Right lung (tissue), 2 donors: ENCODE measurements at regions not wholly inside any gene's neighbourhood (a gene's known extent, or its start where the extent isn't known, plus 50 kb on each side); places are given as distances from the start of the nearest gene placed in this dataset.
"Not testable (repeated sequence)": the region's sequence is repeated elsewhere in the genome, so short reads cannot be mapped to it uniquely, and the experiment has no call there.

Experiments
- DNase-seq, 2 donors: peaks; one replicate each; pipeline ENCODE4 v3.0.0-alpha.2; 2013

DNA sequence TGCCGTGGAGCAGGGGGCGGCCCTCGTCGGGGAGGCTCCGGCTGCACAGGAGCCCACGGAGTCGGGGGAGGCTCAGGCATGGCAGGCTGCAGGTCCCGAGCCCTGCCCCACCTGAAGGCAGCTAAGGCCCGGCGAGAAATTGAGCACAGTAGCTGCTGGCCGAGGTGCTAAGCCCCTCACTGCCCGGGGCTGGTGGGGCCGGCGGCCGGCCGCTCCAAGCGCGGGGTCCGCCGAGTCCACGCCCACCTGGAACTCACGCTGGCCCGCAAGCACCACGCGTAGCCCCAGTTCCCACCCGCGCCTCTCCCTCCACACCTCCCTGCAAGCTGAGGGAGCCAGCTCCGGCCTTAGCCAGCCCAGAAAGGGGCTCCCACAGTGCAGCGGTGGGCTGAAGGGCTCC, 589.4 kb downstream of the PPP4R3C start:
- DNase-seq = no peak

DNA sequence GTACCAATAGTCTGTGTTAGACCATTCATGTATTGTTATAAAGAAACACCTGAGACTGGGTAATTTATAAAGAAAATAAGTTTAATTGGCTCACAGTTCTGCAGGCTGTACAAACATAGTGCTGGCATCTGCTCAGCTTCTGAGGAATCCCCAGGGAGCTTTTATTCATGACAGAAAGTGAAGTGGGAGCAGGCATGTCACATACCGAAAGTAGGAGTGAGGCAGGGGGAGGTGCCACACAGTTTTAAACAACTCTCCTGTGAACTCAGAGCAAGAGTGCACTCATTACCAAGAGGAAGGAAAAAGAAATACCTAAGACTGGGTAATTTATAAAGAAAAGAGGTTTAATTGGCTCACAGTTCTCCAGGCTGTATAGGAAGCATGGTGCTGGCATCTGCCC, 591.2 kb downstream of the PPP4R3C start:
- no peak for DNase-seq

DNA sequence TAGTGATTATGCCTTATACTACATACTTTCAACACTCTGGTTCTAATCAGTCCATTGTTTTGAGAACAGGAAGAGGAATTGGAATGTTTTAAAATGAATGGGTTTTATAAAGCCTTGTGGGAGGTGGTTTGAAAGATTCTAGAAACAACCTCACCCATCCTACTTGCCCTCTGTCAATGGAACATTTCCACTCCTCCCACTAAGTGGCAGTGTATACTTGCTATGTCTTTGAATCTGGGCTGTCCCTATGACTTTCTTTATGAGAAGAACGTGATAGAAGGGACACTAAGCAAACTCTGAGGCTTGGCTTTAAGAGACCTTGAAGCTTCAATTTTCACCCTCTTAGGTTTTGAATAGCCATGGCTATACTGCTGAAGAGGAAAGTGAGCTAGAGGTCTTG, 611.2 kb downstream of the PPP4R3C start:
- peak in 1 of 2 donors; percentile 1 for DNase-seq

DNA sequence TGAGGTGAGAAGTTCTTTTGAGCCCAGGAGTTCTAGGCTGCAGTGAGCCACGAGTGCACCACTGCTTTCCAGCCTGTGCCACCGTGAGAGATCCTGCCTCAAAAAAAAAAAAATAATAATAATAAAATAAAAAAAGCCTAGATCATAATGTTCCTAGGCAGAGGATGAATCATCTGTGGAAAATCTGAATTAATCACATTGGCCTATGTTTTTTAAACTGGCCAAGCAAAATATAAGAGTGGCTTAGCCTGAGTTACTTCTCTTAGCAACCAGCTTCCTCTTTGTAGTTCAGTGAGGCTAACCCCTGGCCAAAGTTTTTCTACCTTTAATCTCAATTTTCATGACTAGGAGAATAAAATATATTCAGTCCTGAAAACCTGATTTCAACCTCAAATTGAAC, 614.6 kb downstream of the PPP4R3C start:
- no peak for DNase-seq

- DNase-seq = peak in 1 of 2 donors; percentile 2
Observed at GRCh38 chrX:26845056-26845455, 618.1 kb downstream of the PPP4R3C start.

DNA sequence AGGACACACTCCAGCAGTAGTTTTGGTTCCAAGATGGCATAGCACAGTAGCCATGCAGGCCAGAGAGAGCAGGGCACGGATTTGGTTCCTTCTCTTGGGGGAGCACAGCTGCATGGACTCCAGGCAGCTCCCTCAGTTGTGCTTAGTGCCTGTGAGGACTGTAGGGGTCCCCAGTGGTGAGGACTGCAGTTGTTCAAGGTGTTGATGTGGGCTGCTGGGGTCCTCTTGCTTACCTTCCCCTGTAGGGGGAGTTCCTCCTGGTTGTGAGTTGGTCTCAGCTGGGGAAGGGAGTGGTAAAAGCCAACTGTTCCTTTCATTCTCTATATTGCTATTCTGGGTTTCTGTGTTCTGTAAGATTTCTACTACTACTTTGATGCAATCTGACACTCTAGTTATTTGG, 606.5 kb downstream of the MAGEB5 start:
- DNase-seq = no peak

GRCh38 chrX:26789751-26790150, 573.8 kb downstream of the MAGEB5 start:
- no peak for DNase-seq

DNA sequence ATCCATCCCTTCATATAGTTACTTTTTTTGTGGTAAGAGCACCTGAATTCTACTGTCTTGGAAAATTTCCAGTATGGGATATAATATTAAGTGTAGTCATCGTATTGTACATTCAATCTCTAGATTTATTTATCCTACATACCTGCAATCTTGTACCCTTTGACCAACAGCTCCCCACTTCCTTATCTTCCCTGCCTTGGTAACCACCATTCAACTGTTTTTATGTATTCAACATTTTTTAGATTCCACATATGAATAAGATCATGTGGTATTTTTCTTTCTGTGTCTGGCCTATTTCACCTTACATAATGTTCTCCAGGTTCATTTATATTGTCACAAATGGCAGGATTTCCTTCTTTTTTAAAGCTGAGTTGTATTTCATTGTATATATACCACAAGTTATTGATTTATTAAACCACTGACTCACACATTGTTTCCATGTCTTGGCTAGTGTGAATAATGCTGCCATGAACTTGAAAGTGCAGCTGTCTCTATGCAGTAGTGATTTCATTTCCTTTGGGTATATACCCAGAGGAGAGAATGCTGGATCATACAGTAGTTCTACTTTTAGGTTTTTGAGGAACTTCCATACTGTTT, 572.5 kb downstream of the MAGEB5 start:
- no peak for DNase-seq

- peak in 1 of 2 donors; percentile 11 for DNase-seq
Observed at GRCh38 chrX:26783512-26784225, 567.7 kb downstream of the MAGEB5 start.

- DNase-seq = no peak
Observed at GRCh38 chrX:26778320-26778888, 562.4 kb downstream of the MAGEB5 start.

- no peak for DNase-seq
Observed at GRCh38 chrX:26762253-26762652, 546.3 kb downstream of the MAGEB5 start.

GRCh38 chrX:26755760-26756159, 539.8 kb downstream of the MAGEB5 start:
- not testable (repeated sequence) for DNase-seq

DNA sequence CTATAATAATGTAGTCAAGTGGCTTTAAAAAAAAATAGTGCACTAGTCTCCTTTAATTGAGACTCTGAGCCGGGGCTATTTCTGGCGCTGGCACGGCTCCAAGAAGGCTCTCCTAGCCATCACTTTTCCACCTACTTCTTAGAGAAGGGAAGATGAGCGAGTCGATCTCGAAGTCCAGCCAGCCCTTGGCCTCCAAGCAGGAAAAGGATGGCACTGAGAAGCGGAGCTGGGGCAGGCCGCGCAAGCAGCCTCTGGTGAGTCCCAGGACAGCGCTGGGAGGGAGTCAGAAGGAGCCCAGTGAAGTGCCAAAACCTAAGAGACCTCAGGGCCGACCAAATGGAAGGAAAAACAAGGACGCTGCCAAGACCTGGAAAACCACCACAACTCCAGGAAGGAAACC, 531.9 kb downstream of the MAGEB5 start:
- no peak for DNase-seq

GRCh38 chrX:26722666-26723428, 506.9 kb downstream of the MAGEB5 start:
- DNase-seq = no peak

DNA sequence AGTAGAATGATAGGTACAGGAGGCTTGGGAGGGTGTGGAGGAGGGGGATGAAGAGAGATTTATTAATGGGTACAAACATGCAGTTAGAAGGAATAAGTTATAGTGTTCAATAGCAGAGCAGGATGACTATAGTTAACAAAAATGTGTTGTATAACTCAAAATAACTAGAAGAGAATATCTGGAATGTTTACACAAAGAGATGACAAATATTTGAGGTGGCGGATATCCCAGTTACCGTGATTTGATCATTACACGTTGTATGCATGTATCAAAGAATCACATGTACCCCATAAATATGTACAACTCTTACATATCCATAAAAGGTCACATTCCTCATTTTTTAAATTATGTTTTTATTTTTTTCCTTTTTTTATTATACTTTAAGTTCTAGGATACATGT, 456.6 kb downstream of the MAGEB5 start:
- DNase-seq = no peak

DNA sequence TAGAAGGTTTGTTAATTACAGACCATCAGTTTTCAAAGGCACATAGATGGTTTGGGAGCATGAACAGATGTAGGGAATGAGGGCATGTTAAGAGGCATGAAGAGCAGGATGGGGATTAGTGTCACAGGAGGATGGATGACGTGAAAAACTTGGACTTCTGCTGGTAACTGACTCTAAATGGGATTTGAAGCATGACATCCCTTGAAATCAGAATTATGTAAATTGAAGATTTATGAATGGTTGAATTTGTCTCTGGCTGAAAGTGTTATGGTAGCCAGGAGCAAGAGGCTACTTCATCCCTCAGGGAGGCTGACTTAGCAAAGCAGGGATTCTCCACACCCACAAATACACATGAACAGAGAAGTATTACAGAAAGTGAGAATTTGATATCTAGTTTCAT, 454.6 kb downstream of the MAGEB5 start:
- DNase-seq = no peak

- DNase-seq = no peak
Observed at GRCh38 chrX:26664919-26665318, 448.9 kb downstream of the MAGEB5 start.

DNA sequence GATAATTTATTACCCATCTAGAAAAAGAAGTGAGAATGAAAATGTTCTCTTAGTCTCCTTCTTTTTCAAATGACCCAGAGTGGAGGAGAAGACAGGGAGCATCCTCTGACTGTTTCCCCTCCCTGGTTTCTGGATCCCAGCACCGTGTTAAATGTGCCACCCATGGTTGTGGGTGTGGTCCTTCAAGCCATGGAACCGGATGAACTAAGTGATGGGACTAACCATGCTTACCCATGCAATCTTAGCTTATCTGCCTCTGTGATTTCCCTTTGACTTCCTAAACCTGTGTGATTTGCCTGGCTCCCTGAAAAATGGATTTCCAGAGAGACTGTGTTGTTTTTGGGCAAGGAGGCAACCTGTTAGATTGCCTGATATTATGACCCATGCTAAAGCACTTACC, 437.1 kb downstream of the MAGEB5 start:
- no peak for DNase-seq

DNA sequence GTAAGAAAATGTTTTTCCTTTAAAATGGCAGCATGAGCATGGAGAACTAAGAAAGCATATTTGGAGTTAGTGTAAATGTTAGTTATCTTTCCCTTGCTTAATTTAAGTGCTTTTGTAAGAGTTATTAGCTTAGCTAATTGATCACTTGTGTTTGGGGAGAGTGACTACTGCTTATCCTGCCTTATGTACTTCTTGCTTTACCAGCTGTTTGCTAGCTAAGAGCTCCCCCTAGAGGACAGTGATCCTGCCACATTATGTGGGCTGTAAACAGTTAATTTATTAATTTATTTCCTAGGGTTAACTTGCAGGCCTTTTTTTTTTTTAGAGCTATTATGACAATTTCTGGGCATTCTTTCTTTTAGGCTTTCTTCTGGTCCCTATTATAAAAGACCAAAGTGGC, 435.8 kb downstream of the MAGEB5 start:
- DNase-seq = no peak

DNA sequence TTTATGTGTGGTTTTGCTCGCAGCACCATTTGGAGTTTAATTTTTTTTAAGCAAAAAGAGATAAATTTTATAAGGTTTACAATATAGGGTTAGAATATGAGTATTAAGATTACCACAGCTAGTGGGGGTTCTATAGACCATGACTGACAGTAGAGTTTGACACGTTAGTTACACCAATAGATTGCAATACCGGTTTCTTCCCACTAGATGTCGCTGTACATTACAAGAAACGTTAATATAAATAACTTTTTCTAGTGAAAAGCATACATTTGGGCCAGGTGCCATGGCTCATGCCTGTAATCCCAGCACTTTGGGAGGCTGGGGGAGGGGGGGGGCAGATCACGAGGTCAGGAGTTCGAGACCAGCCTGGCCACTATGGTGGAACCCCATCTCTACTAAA, 433.6 kb downstream of the MAGEB5 start:
- DNase-seq = no peak

- DNase-seq = no peak
Observed at GRCh38 chrX:26631385-26631784, 415.4 kb downstream of the MAGEB5 start.

- DNase-seq = no peak
Observed at GRCh38 chrX:26613956-26614355, 398.0 kb downstream of the MAGEB5 start.

DNA sequence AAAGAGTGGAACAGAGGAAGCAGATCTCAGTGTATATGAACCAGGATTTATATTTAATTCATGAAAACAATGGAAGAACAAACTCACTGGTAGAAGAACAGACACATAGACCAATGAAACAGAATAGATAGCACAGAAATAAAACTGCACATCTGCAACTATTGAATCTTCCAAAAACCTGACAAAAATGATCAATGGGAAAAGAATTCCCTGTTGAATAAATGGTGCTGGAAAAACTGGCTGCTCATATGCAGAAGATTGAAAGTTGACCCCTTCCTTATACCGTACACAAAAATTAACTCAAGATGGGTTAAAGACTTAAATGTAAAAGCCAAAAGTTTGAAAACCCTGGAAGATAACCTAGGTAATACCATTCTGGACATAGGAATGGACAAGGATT, 391.0 kb downstream of the MAGEB5 start:
- DNase-seq = no peak
